NCI-H345 treated with DMSO at 0.1 percent for 48 hours (cell line): ENCODE measurements at regions not wholly inside any gene's neighbourhood (a gene's known extent, or its start where the extent isn't known, plus 50 kb on each side); places are given as distances from the start of the nearest gene placed in this dataset.

Source experiments
- DNase-seq: peaks from one replicate; lab custom pipeline; 2025; ENCODE audit not compliant: unreplicated experiment; lab: John Stamatoyannopoulos, UW

DNA sequence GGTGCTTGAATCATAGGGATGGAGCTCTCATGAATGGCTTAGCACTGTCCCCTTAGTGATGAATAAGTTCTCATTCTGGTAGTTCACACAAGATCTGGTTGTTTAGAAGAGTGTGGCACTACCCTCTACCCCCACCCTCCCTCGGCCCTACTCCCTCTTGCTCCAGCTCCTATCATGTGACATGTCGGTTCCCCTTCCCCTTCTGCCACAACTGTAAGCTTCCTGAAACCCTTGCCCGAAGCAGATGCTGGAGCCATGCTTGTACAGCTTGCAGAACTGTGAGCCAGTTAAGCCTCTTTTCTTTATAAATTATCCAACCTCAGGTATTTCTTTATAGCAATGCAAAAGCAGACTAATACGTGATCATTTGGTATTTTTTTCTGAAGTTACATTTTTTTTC lies 1012.6 kb downstream of the BCL11A start:
- DNase-seq, result no peak

DNA sequence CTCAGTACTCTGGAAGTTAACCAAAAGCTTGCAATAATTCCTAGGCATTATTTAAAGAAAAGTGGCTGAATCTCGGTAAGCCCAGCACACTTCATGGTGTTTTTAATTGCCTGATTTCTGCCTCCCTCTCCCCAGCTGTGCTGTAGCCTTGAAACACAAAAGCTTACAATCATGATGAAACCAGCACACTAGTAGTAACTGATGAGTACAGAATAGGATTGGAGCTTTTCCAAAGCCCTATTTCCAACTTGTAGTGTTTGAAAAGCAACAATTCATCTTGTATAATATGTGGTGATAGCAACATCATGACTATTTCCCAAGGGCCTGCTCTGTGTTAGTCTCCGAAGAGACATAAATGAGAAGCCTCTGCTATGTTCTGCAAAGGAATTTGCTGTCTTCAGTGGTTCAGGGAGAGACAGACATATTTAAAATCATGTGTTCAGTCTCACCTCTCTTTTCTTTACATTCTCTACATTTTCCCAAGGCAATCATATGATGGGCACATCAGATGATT lies 1015.0 kb downstream of the BCL11A start:
- no peak for DNase-seq

DNA sequence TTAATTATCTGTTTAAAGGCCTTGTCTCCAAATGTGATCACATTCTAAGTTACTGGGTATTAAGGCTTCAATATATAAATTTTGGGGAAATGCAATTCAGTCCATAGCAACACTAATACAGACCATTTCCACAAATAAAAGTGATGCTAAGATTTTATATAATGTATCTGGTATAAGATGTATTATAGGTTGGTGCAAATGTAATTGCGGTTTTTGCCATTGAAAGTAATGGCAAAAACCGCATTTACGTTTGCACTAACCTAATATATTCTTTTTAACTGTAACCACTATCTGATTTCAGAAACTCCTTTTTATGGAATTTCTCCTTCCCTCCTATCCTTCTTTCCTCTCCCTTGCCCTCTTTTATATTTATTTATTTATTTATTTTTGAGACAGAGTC lies 1020.6 kb downstream of the BCL11A start:
- no peak for DNase-seq

DNA sequence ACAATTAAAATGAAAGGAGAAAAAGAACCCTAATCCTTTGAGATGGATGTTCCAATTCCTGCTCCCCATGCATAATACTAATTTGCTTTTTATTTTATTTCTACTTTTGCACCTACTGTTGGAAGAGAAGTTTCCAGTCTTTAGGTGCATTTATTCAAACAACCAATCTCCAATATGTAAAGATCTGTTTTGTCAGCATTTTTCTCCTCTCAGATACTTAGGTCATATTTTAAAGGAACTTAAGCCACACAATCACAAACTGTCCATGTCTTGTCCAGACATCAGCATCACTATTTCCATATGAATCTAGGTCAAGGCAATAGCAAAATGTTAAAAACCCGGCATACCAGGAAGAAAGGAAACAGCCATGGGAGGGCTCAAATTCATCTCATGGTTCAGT lies 1023.2 kb downstream of the BCL11A start:
- DNase-seq, result no peak

DNA sequence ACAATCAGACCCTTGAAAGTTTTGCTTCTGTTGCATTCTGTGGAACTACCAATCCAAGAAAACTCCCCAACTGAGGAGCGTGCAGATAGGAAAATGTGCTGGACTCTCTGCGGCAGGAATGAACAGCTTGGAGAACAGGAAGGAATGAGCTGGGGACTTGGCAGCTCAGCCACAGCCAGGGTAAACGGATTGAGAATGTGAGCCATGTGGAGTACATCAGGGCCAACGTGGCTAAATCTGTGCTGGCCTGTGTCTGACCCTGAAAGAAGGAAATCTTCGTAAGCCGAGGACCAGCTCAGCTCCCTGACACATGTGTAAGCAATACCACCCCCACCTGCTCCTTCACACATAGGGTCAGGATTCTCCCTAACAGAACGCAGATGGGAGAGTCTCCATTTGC lies 1023.7 kb downstream of the BCL11A start:
- DNase-seq, result no peak

DNA sequence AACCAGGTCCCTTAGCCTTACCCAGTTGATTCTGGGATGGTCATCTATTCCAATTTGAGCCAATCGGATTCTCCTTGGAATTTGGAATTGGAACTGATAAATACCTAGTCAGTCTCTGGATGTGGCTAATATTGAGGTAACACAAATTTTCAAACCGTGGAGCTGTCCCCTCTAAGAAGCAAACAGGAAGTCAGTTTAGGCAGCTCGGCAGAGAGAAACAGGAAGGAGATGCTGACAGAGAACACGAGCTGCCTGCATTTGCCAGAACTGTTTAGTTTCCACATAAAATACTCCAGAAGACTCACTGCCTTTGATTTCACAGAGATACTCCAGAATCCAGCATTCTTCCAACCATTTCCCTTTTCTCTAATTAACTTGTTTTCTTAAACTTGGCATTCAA lies 1024.9 kb downstream of the BCL11A start:
- DNase-seq, result no peak

DNA sequence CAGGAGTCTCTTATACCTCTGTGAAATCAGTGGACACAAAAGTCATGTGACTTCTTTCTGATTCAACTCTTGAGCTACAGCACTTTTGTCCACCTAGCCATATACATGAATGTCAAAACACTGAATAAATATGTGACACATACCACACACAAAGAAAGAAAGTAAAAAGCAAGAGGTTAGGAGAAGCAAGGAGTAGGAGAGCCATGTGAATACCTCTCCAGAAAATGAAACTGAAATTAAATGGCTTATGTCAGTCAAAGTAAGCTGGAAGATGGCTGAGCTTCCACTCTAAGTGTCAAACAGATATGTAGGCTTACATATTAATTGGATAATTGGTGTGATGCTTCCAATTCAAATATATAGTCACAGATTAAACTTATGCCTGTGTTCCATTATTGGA lies 1050.5 kb downstream of the BCL11A start:
- DNase-seq, result no peak

DNA sequence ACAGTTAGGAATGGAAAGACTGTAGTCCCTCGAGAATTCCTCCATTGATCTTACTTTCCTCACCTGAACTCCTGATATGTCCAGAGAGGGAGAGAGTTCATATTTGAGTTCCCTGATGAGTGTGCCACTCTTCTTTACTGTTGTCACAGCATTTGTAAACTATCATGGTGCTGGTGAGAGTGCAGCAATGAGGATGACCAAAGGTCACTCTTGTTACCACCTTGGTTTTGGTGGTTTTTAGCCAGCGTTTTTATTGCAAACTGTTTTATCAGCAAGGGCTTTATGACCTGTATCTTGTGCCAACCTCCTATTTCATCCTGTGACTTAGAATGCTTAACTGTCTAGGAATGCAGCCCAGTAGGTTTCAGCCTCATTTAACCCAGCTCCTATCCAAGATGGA lies 1062.5 kb downstream of the BCL11A start:
- DNase-seq, result no peak

DNA sequence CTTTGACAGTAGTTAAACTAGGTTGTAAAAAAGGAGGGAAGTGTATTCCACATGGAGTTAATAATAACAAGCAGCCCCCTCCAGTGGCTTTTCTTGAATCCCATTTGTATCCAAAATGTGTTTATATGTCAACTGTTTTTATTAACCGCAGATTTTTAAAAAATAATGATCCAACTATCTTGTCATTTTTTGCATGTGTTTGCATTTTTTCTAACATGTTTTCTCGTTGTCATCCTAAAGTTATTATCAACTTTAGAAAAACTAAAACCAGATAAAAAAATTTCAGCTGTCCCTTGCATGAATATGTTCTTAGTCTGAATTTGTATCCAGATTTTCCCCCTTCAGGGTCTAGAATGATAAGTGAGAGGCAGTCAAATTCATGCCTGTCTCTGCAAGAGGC lies 1063.3 kb downstream of the BCL11A start:
- DNase-seq, result no peak

DNA sequence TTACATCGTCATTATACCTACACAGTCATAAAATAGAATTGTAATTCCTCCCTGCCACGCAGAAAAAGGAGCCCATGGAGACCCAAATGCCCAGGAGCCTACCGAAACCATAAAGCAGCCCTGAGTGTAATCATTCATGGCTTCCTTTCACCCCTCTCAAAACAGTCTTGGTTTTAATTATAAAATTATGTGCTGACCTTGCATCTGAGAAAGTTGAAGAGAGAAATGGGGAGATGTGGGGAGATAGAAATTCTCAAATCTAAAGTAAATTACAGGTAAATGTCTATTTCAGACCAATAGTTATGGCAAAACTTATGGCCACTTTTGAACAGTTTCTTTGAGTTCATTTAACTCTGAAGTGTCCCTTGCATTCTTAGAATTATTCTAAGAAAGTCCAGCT lies 1068.8 kb downstream of the BCL11A start:
- no peak for DNase-seq

DNA sequence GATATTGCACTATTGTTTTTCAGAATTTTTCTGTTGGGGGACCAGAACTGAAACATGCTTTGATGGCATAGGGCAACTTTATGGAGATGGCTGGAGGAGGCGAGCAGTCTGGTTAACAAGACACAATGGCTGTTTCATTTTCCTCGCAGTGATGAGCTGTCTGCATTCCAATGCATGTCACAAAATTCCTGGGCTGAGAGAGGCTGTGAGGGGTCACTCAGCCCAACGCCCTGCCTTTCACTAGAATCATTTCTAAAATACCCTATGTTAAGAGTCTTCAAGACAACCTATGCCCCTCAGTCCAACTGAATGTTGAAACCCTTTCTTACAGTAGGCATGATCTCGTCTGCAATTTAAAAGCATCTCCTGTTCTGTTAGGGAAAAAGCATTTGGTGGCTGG lies 1090.0 kb downstream of the BCL11A start:
- DNase-seq, result no peak

DNA sequence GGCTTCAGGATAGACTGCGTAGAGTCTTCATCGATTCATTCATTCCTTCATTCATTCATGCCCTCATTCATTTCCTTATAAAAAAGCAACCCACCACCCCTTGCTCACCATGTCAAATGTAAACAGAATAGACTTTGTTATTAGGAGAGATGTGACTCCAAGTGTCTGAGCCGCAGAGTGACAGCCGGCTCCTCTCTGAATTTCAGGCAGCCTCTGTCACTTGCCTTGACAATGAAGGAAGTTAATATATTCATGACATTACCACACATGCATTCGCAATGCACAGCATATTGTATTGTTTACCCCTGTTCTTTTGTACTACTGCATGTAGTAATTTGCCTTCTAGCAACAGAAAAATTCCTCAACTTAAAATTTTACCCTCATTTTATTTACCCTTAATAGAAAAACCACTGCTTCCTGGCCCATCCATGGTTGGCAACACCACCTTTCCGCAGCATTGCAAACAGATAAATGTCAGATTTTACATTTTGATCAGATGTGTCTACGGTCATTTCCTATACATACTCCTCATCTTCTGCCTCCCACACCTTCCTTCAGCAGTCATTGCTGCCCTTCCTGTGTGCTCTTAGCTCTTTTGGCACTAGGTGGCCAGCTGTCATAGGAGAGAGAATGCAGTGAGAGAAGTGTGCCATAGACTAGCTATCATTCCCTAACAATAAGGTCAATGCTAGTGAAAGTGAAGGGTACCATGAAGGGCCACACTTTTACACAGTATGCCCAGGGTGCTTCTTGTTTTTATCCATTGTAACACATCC lies 1090.8 kb downstream of the BCL11A start:
- DNase-seq, result no peak

DNA sequence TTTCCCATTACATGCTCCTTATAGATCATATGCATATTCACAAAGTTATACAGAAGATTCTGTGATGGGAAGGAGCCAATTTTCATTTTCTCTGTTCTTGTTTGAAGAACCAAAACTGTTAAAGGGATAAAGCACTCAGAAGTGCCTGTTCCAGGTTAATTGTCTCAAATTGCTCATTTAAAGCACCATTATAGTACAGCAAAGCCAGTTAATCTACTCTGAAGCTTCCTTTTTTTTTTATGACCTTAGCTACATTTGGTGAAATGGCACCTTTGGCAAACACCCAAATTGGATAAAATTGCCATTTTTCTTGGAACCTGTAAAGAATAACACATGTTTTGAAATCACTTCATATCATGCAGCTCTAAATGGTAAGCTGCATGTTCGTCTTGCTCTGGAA lies 1092.3 kb downstream of the BCL11A start:
- DNase-seq, result no peak

DNA sequence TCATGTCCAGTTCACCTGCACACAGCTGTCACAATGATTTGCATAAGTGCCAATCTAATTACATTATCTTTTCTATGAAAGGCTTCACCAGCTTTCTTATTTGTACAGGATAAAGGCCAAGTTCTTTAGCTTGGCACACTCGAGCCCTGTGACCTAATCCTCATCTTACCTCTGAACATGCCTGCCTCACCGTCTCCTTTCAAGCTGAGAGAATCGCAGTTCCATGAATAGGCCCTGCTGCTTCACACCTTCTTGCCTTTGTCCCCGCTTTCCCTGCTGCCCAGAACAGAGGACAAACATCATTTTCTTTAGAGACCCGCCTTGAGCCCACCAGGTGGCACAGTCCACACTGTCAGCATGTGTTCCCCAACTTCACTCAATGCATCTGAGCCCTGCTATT lies 1094.7 kb downstream of the BCL11A start:
- DNase-seq, result peak; percentile 85

DNA sequence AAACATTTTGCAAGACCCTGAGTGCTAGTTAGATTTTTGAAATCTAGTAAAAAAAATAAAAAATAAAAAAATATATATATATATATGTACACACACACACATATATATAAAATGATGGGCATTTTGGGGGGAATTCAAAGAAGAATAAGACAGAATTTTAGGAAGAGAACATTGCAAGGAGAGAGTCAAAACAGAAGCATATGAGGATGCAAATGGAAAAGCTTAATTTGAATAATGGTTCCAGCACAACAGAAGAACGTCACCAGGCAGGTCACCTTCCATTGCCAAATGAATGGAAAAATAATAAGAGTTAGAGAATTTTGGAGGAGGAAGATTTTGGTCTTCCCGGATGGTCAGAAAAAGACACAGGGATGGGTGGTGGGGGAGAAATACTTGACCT lies 1097.2 kb downstream of the BCL11A start:
- DNase-seq, result no peak

DNA sequence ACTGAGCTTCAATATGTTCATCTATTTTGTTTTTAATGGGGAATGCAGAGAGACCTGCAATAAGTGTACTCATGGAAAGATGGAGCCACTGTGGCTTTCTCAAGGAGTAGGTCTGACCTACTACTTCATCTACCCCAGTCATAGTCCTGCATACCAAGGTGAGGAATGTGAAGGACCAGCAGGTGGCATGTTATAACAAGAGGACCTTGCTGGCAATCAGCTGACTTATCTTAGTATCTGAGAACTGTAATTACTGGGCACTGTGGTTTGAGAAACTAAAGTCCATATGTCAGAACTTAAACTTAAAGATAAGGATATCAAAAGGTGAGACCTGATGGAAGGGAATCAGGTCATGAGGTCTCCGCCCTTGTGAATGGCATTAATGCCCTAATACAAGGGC lies 1104.2 kb downstream of the BCL11A start:
- no peak for DNase-seq

DNA sequence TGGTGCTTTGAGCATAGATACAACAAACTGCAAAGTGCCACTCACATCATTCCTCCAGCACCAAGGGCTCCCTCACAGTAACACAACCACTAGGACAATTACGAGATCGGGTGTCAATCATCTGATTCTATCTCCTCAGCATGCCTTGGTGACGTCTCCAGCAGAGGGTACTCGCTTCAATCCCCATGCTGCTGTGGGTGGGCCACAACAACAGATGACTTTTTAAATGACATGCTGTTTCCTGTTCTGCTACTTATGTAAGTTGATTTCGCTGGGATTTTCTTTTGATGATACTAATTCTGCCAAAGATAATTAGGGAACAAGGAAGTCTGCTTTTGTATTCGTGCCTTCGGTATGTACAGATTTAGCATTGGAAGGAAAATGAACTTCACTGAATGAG lies 1113.0 kb downstream of the BCL11A start:
- DNase-seq, result no peak

DNA sequence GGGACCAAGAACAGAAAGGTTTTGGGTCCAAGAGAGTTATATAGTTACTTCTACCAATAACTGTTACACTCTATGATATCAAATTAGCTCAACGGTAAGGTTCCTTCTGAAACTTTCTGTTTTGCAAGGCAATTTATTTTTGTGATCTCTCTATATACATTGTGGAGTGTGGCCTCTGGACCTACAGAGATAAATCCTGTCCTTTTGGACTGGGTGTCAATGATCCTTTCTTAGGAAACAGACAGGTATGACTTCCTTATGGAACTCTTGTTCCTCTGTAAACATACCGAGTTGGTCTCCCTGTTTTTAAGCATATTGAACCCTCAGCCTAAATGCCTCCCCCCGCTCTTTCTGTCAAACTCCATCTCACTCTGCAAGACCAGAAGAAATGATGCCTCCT lies 1117.8 kb downstream of the BCL11A start:
- no peak for DNase-seq

DNA sequence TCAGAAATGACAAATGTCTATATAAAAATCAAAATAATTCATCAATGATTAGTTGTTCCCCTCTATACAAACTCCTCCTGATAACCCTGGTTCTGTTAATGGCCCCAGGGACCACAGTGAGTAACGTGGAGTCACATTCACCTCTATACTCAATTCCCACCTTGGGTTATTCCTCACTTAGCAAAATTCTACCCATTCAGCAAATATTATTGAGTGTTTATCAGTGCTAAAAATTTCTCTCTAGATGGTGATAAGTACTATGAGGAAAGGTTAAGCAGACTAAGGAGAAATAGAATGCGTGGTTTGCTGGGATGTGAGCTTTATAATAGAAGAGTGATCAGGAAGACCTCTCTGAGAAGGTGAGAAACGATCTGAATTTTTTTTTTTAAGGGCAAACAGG lies 1124.5 kb downstream of the BCL11A start:
- no peak for DNase-seq

DNA sequence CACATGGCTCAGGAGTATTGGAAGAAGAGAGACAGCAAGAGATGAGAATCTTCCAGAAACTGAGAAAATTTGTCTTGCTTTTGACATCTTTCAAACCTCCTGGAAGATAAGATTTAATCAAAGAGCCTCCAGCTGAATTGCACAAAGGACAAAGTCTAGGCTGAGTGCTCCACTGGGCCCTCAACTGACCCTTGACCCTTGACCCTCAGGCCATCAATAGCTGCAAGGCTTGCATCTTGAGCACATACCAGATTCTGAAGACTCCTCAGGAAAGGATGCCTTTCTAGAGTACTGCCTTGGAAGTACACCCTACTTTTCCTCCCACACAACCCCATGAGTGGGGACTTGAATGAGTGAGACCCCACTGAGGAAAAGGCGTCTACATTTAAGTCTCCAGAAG lies 1125.5 kb downstream of the BCL11A start:
- no peak for DNase-seq

DNA sequence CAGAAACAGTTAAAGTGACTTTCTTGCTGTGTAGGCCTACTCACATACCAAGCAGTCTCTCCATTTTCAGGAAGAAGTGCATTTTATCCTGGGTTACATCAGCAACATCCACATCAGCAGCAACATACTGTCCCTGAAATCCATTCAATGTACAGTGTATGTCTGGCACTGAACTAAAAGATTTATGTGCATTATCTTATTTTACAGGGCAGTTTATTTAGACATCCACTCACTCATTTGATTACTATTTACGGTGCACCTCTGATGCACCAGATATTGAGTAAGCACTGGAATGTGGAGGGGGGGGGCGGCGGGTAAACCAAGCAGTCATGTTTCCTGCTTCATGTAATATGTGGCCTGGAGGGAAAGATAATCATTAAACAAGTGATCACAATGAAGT lies 1128.2 kb downstream of the BCL11A start:
- DNase-seq, result no peak

DNA sequence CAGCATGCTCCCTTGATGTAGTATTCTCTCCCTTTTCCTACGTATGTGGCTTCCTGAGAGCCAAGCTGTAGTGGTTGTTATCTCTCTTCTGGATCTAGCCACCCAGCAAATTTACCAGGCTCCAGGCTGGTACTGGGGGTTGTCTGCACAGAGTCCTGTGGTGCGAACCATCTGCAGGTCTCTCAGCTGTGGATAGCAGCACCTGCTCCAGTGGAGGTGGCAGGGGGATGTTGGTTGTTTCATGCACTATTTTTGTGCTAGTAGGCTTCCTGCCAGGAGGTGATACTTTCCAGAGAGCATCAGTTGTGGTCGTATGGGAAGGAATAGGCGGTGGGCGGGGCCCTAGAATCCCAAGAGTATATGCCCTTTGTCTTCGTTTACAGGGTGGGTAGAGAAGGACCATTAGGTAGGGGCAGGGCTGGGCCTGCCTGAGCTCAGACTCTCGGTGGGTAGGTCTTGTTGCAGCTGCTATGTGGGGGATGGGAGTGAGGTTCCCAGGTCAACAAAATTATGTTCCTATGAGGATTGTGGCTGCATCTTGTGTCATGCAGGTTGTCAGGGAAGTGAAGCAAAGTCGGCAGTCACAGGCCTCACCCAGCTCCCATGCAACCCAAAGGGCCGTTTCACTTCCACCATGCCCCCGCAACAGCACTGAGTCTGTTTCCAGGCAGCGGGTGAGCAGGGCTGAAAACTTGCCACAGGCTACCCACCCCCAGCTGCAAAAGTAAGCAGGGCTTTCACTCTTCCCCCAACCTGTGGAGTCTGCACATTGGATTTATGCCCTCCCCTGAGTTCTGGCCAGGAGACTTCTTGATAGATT lies 1139.5 kb downstream of the BCL11A start:
- peak; percentile 90 for DNase-seq
